ENCODE measurements at regions not wholly inside any gene's neighbourhood (a gene's known extent, or its start where the extent isn't known, plus 50 kb on each side); places are given as distances from the start of the nearest gene placed in this dataset.

- no peaks in the 10 kb centered on the region for H4K20me1 ChIP-seq (ENCODE audit: insufficient read depth)
- no peak overlapping the region for H2AFZ ChIP-seq (ENCODE audit: low read depth)
- H3K79me2 ChIP-seq (ENCODE audit: insufficient read depth, low read depth): no peaks in the 10 kb centered on the region
- no peak overlapping the region for H3K4me3 ChIP-seq (IDR thresholded peaks at IDR 0.05; ENCODE audit: insufficient read depth, low read depth, low read length)
- H3K4me1 ChIP-seq (ENCODE audit: low read depth, poor library complexity, severe bottlenecking): no peaks in the 10 kb centered on the region
- no peak for TF ChIP-seq CTCF (conservative IDR thresholded peaks at IDR 0.05; ENCODE audit: low read depth, low read length)
- no peak overlapping the region for H3K27ac ChIP-seq
- no peak overlapping the region for H3K4me2 ChIP-seq
- H3K27me3 ChIP-seq (ENCODE audit: insufficient read depth, low read depth): no peaks in the 10 kb centered on the region
- no peak overlapping the region for H3K9ac ChIP-seq
- no peaks in the 10 kb centered on the region for H3K36me3 ChIP-seq (ENCODE audit: insufficient read depth)
These were observed 113.5 kb upstream of the RAB6C start for GRCh38 chr2:129865976-129866375.

- H3K27me3 ChIP-seq (ENCODE audit: insufficient read depth, low read depth): no peaks in the 10 kb centered on the region
- H3K36me3 ChIP-seq (ENCODE audit: insufficient read depth): no peaks in the 10 kb centered on the region
- H3K27ac ChIP-seq: no peak overlapping the region
- no peak overlapping the region for H3K4me3 ChIP-seq (IDR thresholded peaks at IDR 0.05; ENCODE audit: insufficient read depth, low read depth, low read length)
- no peaks in the 10 kb centered on the region for H3K4me1 ChIP-seq (ENCODE audit: low read depth, poor library complexity, severe bottlenecking)
- no peak overlapping the region for H3K4me2 ChIP-seq
- H3K79me2 ChIP-seq (ENCODE audit: insufficient read depth, low read depth): no peaks in the 10 kb centered on the region
- TF ChIP-seq CTCF (conservative IDR thresholded peaks at IDR 0.05; ENCODE audit: low read depth, low read length): no peak
- no peak overlapping the region for H3K9ac ChIP-seq
- no peaks in the 10 kb centered on the region for H4K20me1 ChIP-seq (ENCODE audit: insufficient read depth)
- no peak overlapping the region for H2AFZ ChIP-seq (ENCODE audit: low read depth)
These were observed 113.1 kb upstream of the RAB6C start for GRCh38 chr2:129866391-129866790.

- Histone ChIP-seq H3K79me2 (ENCODE audit: insufficient read depth, low read depth) (no peaks in the 10 kb centered on the region), H3K27me3 (ENCODE audit: insufficient read depth, low read depth) (no peaks in the 10 kb centered on the region), H3K27ac (no peak overlapping the region), H3K4me2 (no peak overlapping the region), H3K4me1 (ENCODE audit: low read depth, poor library complexity, severe bottlenecking) (no peaks in the 10 kb centered on the region), H3K36me3 (ENCODE audit: insufficient read depth) (no peaks in the 10 kb centered on the region), H3K9ac (no peak overlapping the region), H4K20me1 (ENCODE audit: insufficient read depth) (no peaks in the 10 kb centered on the region), H3K4me3 (IDR thresholded peaks at IDR 0.05; ENCODE audit: insufficient read depth, low read depth, low read length) (no peak overlapping the region), H2AFZ (ENCODE audit: low read depth) (no peak overlapping the region)
- no peak for TF ChIP-seq CTCF (conservative IDR thresholded peaks at IDR 0.05; ENCODE audit: low read depth, low read length)
These were observed 111.3 kb upstream of the RAB6C start for GRCh38 chr2:129868151-129868550.

- H3K79me2 ChIP-seq (ENCODE audit: insufficient read depth, low read depth): no peaks in the 10 kb centered on the region
These were observed 108.7 kb upstream of the RAB6C start for GRCh38 chr2:129870685-129871241.

More at GRCh38 chr2:129870685-129871241, 108.7 kb upstream of the RAB6C start:
- Histone ChIP-seq H3K27me3 (ENCODE audit: insufficient read depth, low read depth) (no peaks in the 10 kb centered on the region), H2AFZ (ENCODE audit: low read depth) (no peak overlapping the region), H3K27ac (no peak overlapping the region), H4K20me1 (ENCODE audit: insufficient read depth) (no peaks in the 10 kb centered on the region), H3K4me3 (IDR thresholded peaks at IDR 0.05; ENCODE audit: insufficient read depth, low read depth, low read length) (no peak overlapping the region), H3K4me1 (ENCODE audit: low read depth, poor library complexity, severe bottlenecking) (no peaks in the 10 kb centered on the region), H3K9ac (no peak overlapping the region), H3K36me3 (ENCODE audit: insufficient read depth) (no peaks in the 10 kb centered on the region), H3K4me2 (no peak overlapping the region)
- TF ChIP-seq CTCF (conservative IDR thresholded peaks at IDR 0.05; ENCODE audit: low read depth, low read length): no peak

All from KMS-11 (cell line).